HG02678 (cell line): ENCODE measurements at regions not wholly inside any gene's neighbourhood (a gene's known extent, or its start where the extent isn't known, plus 50 kb on each side); places are given as distances from the start of the nearest gene placed in this dataset.
"Not testable (repeated sequence)": the region's sequence is repeated elsewhere in the genome, so short reads cannot be mapped to it uniquely, and the experiment has no call there.

ENCODE experiments used
- ATAC-seq: cut with Tn5 transposase; IDR thresholded peaks from one replicate; pipeline ENCODE4 v1.9.1; 2021; ENCODE audit warnings: mild to moderate bottlenecking, moderate library complexity; ENCODE audit not compliant: unreplicated experiment

DNA sequence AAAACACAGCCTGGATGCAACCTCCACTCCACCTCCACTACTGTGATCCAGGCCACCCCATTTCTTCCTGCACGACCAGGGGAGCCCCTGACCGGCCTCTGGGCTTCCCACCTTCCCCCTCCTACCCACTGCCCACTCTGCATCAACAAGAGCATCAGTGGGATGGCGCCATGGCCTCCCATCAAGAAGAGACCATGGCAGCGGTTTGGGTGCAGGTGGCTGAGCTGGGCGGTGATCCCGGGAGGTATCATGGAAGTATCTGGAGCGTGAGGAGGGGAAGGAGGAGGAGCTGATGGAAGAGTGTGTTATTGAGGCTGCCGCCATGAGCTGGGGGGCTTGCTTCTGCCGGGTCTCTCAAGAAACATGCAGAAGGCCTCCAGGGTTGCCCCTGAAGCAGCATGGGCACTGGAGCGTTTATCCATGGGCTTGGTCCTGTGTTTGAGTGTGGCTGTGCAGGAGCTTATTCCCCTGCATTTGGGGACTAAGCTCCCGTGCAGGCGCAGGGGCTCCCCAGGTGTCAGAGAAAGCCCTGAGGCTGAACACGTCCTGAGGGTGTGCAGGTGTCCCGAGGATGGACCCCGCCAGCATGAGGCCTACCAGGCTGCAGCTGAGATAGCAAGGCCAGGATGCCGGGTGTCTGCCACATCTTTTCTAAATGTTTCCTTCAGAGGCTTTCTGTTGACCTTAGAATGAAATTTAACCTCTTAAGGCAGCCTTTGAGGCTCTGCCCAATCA, 99.2 kb upstream of the PCBD1 start:
- ATAC-seq = no peak

- ATAC-seq = not testable (repeated sequence)
Measured at GRCh38 chr10:70990156-70990555, 101.8 kb upstream of the PCBD1 start.

DNA sequence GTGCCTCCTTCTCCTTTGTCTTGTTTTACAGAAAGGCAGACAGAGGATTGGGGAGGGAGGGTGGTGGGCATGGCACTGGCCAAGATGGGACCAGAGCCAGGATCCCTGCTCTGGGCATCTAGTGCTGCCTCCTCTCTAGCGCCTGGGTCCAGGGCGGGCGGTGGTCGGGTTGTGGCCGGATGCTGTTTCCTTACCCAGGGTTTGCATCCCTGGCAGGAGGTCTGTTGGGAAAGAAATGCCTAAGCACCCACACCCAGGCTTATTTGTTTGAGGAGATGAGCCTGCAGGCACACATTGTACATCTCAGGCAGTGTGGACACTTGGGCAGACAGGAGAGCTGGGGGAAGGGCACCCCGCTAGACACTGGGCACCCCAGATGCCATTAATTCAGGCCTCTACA, 102.3 kb upstream of the PCBD1 start:
- no peak for ATAC-seq

- ATAC-seq = no peak
Measured at GRCh38 chr10:70991140-70992124, 103.1 kb upstream of the PCBD1 start.

GRCh38 chr10:70992436-70992835, 104.1 kb upstream of the PCBD1 start:
- no peak for ATAC-seq

GRCh38 chr10:70993051-70993450, 104.7 kb upstream of the PCBD1 start:
- ATAC-seq = no peak

- no peak for ATAC-seq
Measured at GRCh38 chr10:70996549-70996948, 108.2 kb upstream of the PCBD1 start.

DNA sequence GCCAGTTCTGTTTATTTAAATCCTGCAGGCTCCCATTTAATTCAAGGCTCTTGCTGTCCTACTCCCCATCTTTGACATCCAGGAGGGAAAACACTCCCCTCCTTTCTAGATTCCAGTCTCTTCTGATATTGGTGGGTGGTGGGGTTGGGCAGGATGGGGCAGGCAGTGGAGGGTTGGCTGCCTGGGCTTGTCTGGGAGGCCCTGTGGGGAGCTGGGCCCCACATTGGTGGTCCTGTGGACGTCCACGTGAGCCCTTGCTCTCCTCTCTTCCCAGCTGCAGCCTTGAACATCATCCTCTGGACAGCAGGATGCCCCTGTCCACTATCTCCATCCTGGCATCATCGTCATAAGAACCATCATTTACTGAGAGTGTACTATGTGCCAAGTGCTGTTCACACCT, 108.9 kb upstream of the PCBD1 start:
- ATAC-seq = no peak

DNA sequence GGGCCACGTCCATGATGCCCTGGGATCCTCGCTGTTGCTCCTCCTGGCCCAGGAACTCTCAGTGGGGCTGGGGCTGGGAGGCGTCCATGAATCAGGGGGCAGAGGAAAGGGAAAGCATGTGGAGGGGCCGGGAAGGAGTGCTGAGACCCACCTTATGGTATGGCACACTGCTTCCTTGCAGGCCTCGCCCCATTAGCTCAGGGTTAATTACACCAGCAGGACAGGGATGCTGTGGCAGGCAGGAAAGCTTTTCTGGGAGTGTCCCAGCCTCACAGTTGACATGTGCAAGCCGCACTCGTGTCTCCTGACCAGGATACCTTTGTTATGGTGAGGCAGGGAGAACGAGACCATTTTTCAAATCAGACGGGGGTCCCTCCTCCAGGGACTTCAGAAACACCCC, 109.7 kb upstream of the PCBD1 start:
- no peak for ATAC-seq

- ATAC-seq = no peak
Measured at GRCh38 chr10:71001470-71001869, 113.1 kb upstream of the PCBD1 start.

- no peak for ATAC-seq
Measured at GRCh38 chr10:71004176-71005075, 116.1 kb upstream of the PCBD1 start.

- ATAC-seq = no peak
Measured at GRCh38 chr10:71005337-71006305, 117.3 kb upstream of the PCBD1 start.

- ATAC-seq = no peak
Measured at GRCh38 chr10:71006506-71006905, 118.1 kb upstream of the PCBD1 start.

DNA sequence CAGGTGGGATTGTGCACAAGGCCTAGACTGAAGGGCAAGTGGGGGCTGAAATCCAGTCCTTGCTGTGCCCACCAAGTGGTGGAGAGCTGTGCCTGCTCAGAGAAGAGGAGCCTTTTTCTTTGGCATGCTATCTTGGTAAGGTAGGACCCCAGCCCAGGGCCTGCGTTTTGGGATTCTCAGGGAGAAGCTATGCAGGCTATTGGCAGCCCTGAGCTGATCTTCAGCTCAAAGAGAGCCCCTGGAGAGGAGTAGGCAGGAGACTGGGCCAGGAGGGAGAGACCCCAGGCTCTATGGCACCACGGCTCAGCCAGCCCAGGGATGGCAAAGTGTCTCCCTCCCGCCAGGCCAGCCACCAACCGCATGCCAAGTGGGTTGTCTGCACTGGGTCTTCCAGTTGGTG, 119.2 kb upstream of the PCBD1 start:
- ATAC-seq = no peak

GRCh38 chr10:71008150-71008549, 119.8 kb upstream of the PCBD1 start:
- no peak for ATAC-seq

GRCh38 chr10:71009126-71009525, 120.8 kb upstream of the PCBD1 start:
- ATAC-seq = no peak

DNA sequence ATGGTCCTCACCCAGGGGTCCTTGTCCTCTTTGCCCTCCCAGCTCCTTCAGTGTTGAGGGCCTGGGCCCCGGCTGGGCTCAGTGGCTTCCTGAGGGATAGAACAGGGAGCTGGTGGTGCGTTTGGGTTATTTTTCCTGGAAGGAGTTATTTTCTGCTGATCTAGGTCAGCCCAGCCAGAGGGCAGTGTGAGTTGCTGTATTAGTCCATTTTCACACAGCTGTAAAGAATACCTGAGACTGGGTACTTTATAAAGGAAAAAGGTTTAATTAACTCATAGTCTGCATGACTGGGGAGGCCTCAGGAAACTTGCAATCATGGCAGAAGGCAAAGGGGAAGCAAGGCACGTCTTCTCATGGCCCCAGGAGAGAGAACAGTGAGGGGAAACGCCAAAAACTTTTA, 122.4 kb upstream of the PCBD1 start:
- ATAC-seq = no peak

GRCh38 chr10:71011141-71011540, 122.8 kb upstream of the PCBD1 start:
- no peak for ATAC-seq

DNA sequence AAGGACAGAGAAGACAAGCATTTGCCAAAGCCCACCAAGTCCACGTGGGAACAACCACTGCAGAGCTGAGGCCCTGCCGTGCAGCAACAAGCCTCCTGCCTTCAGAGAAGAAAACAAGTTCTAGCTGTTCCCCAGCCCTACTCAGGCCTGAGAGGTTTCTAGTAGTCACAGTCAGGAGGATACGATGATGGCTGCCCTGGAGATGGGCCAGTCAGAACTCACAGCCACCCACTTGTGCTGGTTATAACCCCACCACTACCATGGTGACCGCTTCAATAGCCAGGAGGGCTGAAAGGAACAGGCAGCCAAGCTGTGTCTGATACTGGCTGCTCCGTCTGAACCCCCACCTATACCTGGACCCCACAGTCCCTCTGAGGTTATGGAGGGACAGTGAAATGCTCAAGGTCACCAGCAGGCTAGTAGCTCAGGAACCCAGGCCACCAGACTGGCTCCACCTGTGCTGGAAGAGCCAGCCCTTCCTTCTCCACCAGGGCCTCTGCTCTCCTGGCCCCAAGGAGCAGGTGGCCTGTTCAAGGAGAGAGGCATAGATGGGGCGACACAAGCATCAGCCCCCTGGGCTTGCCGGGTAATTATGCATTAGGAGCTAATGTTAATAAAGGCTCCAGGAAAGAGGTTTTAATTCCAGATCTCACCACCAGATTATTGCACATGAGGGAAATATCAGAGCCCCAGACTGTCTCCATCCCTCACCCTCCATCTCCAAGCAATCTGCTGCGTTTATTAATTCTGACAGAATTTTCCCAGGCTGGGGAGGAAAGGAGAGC, 125.8 kb upstream of the PCBD1 start:
- ATAC-seq = no peak
